ENCODE measurements at regions not wholly inside any gene's neighbourhood (a gene's known extent, or its start where the extent isn't known, plus 50 kb on each side); places are given as distances from the start of the nearest gene placed in this dataset.
A peak's percentile ranks its signal among the peaks of the same experiment; 100 is the strongest.

DNA sequence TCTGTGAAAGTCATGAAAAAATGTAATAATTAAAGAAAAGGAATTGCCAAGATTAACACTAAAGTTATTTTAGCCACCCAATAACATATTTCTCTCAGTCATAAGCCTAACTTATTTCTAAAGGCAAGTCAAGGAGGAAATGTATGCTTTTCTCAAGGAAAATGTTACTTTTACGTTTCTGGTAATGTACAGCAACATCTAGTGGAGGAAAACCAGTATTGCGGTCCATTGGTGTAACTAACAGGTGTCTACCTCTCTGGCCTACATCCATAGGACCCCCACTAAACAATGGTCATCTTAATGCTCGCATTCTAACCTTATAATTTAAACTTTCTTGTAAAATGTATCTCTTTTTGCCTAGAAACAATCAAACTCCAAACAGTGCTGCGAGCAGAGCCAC, 437.5 kb downstream of the KIF20B start:
- TF ChIP-seq, protein P1, sequence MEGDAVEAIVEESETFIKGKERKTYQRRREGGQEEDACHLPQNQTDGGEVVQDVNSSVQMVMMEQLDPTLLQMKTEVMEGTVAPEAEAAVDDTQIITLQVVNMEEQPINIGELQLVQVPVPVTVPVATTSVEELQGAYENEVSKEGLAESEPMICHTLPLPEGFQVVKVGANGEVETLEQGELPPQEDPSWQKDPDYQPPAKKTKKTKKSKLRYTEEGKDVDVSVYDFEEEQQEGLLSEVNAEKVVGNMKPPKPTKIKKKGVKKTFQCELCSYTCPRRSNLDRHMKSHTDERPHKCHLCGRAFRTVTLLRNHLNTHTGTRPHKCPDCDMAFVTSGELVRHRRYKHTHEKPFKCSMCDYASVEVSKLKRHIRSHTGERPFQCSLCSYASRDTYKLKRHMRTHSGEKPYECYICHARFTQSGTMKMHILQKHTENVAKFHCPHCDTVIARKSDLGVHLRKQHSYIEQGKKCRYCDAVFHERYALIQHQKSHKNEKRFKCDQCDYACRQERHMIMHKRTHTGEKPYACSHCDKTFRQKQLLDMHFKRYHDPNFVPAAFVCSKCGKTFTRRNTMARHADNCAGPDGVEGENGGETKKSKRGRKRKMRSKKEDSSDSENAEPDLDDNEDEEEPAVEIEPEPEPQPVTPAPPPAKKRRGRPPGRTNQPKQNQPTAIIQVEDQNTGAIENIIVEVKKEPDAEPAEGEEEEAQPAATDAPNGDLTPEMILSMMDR (IDR thresholded peaks at IDR 0.05; ENCODE audit: insufficient read depth, low read length, poor library complexity, severe bottlenecking) = peak; percentile 12
- no peak for TF ChIP-seq EZH2phosphoT487 (conservative IDR thresholded peaks at IDR 0.05; ENCODE audit: low read length)

Data from SU-DHL-6 (cell line).